COLO668 (cell line): ENCODE measurements at regions not wholly inside any gene's neighbourhood (a gene's known extent, or its start where the extent isn't known, plus 50 kb on each side); places are given as distances from the start of the nearest gene placed in this dataset.
A peak's percentile ranks its signal among the peaks of the same experiment; 100 is the strongest.

Experiments
- DNase-seq: peaks from one replicate; lab custom pipeline; 2025; ENCODE audit not compliant: unreplicated experiment; lab: John Stamatoyannopoulos, UW

- no peak for DNase-seq
These were observed 438.7 kb upstream of the POU3F2 start for GRCh38 chr6:98395610-98396166.

GRCh38 chr6:98416027-98416426 lies 418.3 kb upstream of the POU3F2 start:
- DNase-seq: no peak

- peak; percentile 10 for DNase-seq
These were observed 417.7 kb upstream of the POU3F2 start for GRCh38 chr6:98416497-98417158.

- DNase-seq: no peak
These were observed 400.9 kb upstream of the POU3F2 start for GRCh38 chr6:98433325-98434056.

GRCh38 chr6:98443633-98444032 lies 390.7 kb upstream of the POU3F2 start:
- no peak for DNase-seq

GRCh38 chr6:98452685-98453084 lies 381.7 kb upstream of the POU3F2 start:
- no peak for DNase-seq

- no peak for DNase-seq
These were observed 379.5 kb upstream of the POU3F2 start for GRCh38 chr6:98454809-98455322.

GRCh38 chr6:98458708-98459107 lies 375.7 kb upstream of the POU3F2 start:
- DNase-seq: no peak

- DNase-seq: peak; percentile 44
These were observed 371.1 kb upstream of the POU3F2 start for GRCh38 chr6:98463038-98464000.

- no peak for DNase-seq
These were observed 367.3 kb upstream of the POU3F2 start for GRCh38 chr6:98467091-98467490.

- DNase-seq: no peak
These were observed 366.5 kb upstream of the POU3F2 start for GRCh38 chr6:98467902-98468301.

- no peak for DNase-seq
These were observed 365.2 kb upstream of the POU3F2 start for GRCh38 chr6:98469141-98469540.

- no peak for DNase-seq
These were observed 363.6 kb upstream of the POU3F2 start for GRCh38 chr6:98470821-98471220.

- DNase-seq: no peak
These were observed 362.9 kb upstream of the POU3F2 start for GRCh38 chr6:98471444-98471843.

GRCh38 chr6:98477231-98477630 lies 357.1 kb upstream of the POU3F2 start:
- DNase-seq: no peak

- DNase-seq: no peak
These were observed 349.7 kb upstream of the POU3F2 start for GRCh38 chr6:98484696-98485095.

GRCh38 chr6:98485593-98485992 lies 348.8 kb upstream of the POU3F2 start:
- DNase-seq: no peak

- no peak for DNase-seq
These were observed 348.3 kb upstream of the POU3F2 start for GRCh38 chr6:98486057-98486456.

GRCh38 chr6:98487612-98488011 lies 346.8 kb upstream of the POU3F2 start:
- no peak for DNase-seq

GRCh38 chr6:98498144-98498775 lies 336.1 kb upstream of the POU3F2 start:
- no peak for DNase-seq

GRCh38 chr6:98498866-98499265 lies 335.5 kb upstream of the POU3F2 start:
- DNase-seq: no peak
